ENCODE measurements at regions not wholly inside any gene's neighbourhood (a gene's known extent, or its start where the extent isn't known, plus 50 kb on each side); places are given as distances from the start of the nearest gene placed in this dataset.

GRCh38 chr14:28666961-28667360, 99.6 kb upstream of the FOXG1 start:
- DNase-seq (ENCODE audit: low spot score), result no peak
- Mint-ChIP-seq H3K9me3 (peaks cover 20% of the 10 kb centered on the region), H3K27ac (no peak overlapping the region), H3K4me1 (ENCODE audit: low read depth) (no peaks in the 10 kb centered on the region), H3K4me3 (ENCODE audit: low read depth) (no peak overlapping the region), H3K27me3 (ENCODE audit: low read depth) (no peaks in the 10 kb centered on the region), H3K36me3 (ENCODE audit: low read depth) (no peaks in the 10 kb centered on the region)
- intact Hi-C loops (cut with micrococcal nuclease), result no loop called here

GRCh38 chr14:28671425-28671824, 95.2 kb upstream of the FOXG1 start:
- H3K9me3 Mint-ChIP-seq, result peaks cover 38% of the 10 kb centered on the region
- intact Hi-C loops (cut with micrococcal nuclease), result no loop called here
- no peaks in the 10 kb centered on the region for H3K4me1 Mint-ChIP-seq (ENCODE audit: low read depth)
- H3K27me3 Mint-ChIP-seq (ENCODE audit: low read depth), result no peaks in the 10 kb centered on the region
- no peak for DNase-seq (ENCODE audit: low spot score)
- H3K36me3 Mint-ChIP-seq (ENCODE audit: low read depth), result no peaks in the 10 kb centered on the region
- no peak overlapping the region for H3K4me3 Mint-ChIP-seq (ENCODE audit: low read depth)
- no peak overlapping the region for H3K27ac Mint-ChIP-seq

- H3K27ac Mint-ChIP-seq, result no peak overlapping the region
- H3K27me3 Mint-ChIP-seq (ENCODE audit: low read depth), result no peaks in the 10 kb centered on the region
- H3K4me3 Mint-ChIP-seq (ENCODE audit: low read depth), result no peak overlapping the region
- DNase-seq (ENCODE audit: low spot score), result no peak
- H3K4me1 Mint-ChIP-seq (ENCODE audit: low read depth), result no peaks in the 10 kb centered on the region
- H3K36me3 Mint-ChIP-seq (ENCODE audit: low read depth), result no peaks in the 10 kb centered on the region
- intact Hi-C loops (cut with micrococcal nuclease), result no loop called here
- H3K9me3 Mint-ChIP-seq, result peaks cover 47% of the 10 kb centered on the region
Observed at GRCh38 chr14:28673056-28673455, 93.5 kb upstream of the FOXG1 start.

GRCh38 chr14:28676479-28676878, 90.1 kb upstream of the FOXG1 start:
- H3K27me3 Mint-ChIP-seq (ENCODE audit: low read depth), result no peaks in the 10 kb centered on the region
- no peak overlapping the region for H3K27ac Mint-ChIP-seq
- H3K36me3 Mint-ChIP-seq (ENCODE audit: low read depth), result no peaks in the 10 kb centered on the region
- no peak overlapping the region for H3K4me3 Mint-ChIP-seq (ENCODE audit: low read depth)
- intact Hi-C loops (cut with micrococcal nuclease), result no loop called here
- H3K4me1 Mint-ChIP-seq (ENCODE audit: low read depth), result no peaks in the 10 kb centered on the region
- DNase-seq (ENCODE audit: low spot score), result no peak
- peaks cover 60% of the 10 kb centered on the region for H3K9me3 Mint-ChIP-seq

GRCh38 chr14:28677381-28677780, 89.2 kb upstream of the FOXG1 start:
- intact Hi-C loops (cut with micrococcal nuclease), result no loop called here
- H3K4me3 Mint-ChIP-seq (ENCODE audit: low read depth), result no peak overlapping the region

GRCh38 chr14:28678887-28679286, 87.7 kb upstream of the FOXG1 start:
- Mint-ChIP-seq H3K27me3 (ENCODE audit: low read depth) (no peaks in the 10 kb centered on the region), H3K36me3 (ENCODE audit: low read depth) (no peaks in the 10 kb centered on the region), H3K4me3 (ENCODE audit: low read depth) (no peak overlapping the region), H3K27ac (no peak overlapping the region), H3K9me3 (peaks cover 51% of the 10 kb centered on the region), H3K4me1 (ENCODE audit: low read depth) (no peaks in the 10 kb centered on the region)
- intact Hi-C loops (cut with micrococcal nuclease), result no loop called here
- no peak for DNase-seq (ENCODE audit: low spot score)

More at GRCh38 chr14:28677381-28677780, 89.2 kb upstream of the FOXG1 start:
- no peaks in the 10 kb centered on the region for H3K36me3 Mint-ChIP-seq (ENCODE audit: low read depth)
- H3K4me1 Mint-ChIP-seq (ENCODE audit: low read depth), result no peaks in the 10 kb centered on the region
- peaks cover 59% of the 10 kb centered on the region for H3K9me3 Mint-ChIP-seq
- no peak overlapping the region for H3K27ac Mint-ChIP-seq
- DNase-seq (ENCODE audit: low spot score), result no peak
- no peaks in the 10 kb centered on the region for H3K27me3 Mint-ChIP-seq (ENCODE audit: low read depth)

GRCh38 chr14:28681681-28682080, 84.9 kb upstream of the FOXG1 start:
- Mint-ChIP-seq H3K27ac (no peak overlapping the region), H3K9me3 (peaks cover 65% of the 10 kb centered on the region), H3K4me1 (ENCODE audit: low read depth) (no peaks in the 10 kb centered on the region), H3K36me3 (ENCODE audit: low read depth) (no peaks in the 10 kb centered on the region), H3K27me3 (ENCODE audit: low read depth) (no peaks in the 10 kb centered on the region), H3K4me3 (ENCODE audit: low read depth) (no peak overlapping the region)
- intact Hi-C loops (cut with micrococcal nuclease), result no loop called here
- DNase-seq (ENCODE audit: low spot score), result no peak

- H3K4me3 Mint-ChIP-seq (ENCODE audit: low read depth), result no peak overlapping the region
- no peak overlapping the region for H3K27ac Mint-ChIP-seq
- no peaks in the 10 kb centered on the region for H3K27me3 Mint-ChIP-seq (ENCODE audit: low read depth)
- DNase-seq (ENCODE audit: low spot score), result no peak
- H3K36me3 Mint-ChIP-seq (ENCODE audit: low read depth), result no peaks in the 10 kb centered on the region
- H3K4me1 Mint-ChIP-seq (ENCODE audit: low read depth), result no peaks in the 10 kb centered on the region
- peaks cover 42% of the 10 kb centered on the region for H3K9me3 Mint-ChIP-seq
- intact Hi-C loops (cut with micrococcal nuclease), result no loop called here
Observed at GRCh38 chr14:28690029-28690692, 76.4 kb upstream of the FOXG1 start.

- intact Hi-C loops (cut with micrococcal nuclease), result no loop called here
- Mint-ChIP-seq H3K27me3 (ENCODE audit: low read depth) (no peaks in the 10 kb centered on the region), H3K36me3 (ENCODE audit: low read depth) (no peaks in the 10 kb centered on the region), H3K9me3 (peaks cover 31% of the 10 kb centered on the region), H3K27ac (no peak overlapping the region), H3K4me3 (ENCODE audit: low read depth) (no peak overlapping the region), H3K4me1 (ENCODE audit: low read depth) (no peaks in the 10 kb centered on the region)
- no peak for DNase-seq (ENCODE audit: low spot score)
Observed at GRCh38 chr14:28695109-28695508, 71.5 kb upstream of the FOXG1 start.

- H3K27me3 Mint-ChIP-seq (ENCODE audit: low read depth), result no peaks in the 10 kb centered on the region
- no peak overlapping the region for H3K4me3 Mint-ChIP-seq (ENCODE audit: low read depth)
- intact Hi-C loops (cut with micrococcal nuclease), result no loop called here
- no peak overlapping the region for H3K27ac Mint-ChIP-seq
- H3K36me3 Mint-ChIP-seq (ENCODE audit: low read depth), result no peaks in the 10 kb centered on the region
- no peak for DNase-seq (ENCODE audit: low spot score)
- peaks cover 32% of the 10 kb centered on the region for H3K9me3 Mint-ChIP-seq
- no peaks in the 10 kb centered on the region for H3K4me1 Mint-ChIP-seq (ENCODE audit: low read depth)
Observed at GRCh38 chr14:28701733-28702132, 64.9 kb upstream of the FOXG1 start.

- no peaks in the 10 kb centered on the region for H3K36me3 Mint-ChIP-seq (ENCODE audit: low read depth)
- no peak overlapping the region for H3K27ac Mint-ChIP-seq
- no peaks in the 10 kb centered on the region for H3K4me1 Mint-ChIP-seq (ENCODE audit: low read depth)
- no peak overlapping the region for H3K4me3 Mint-ChIP-seq (ENCODE audit: low read depth)
- H3K27me3 Mint-ChIP-seq (ENCODE audit: low read depth), result no peaks in the 10 kb centered on the region
- intact Hi-C loops (cut with micrococcal nuclease), result no loop called here
- no peak for DNase-seq (ENCODE audit: low spot score)
- H3K9me3 Mint-ChIP-seq, result peaks cover 27% of the 10 kb centered on the region
Observed at GRCh38 chr14:28703482-28703881, 63.1 kb upstream of the FOXG1 start.

GRCh38 chr14:28704153-28704552, 62.4 kb upstream of the FOXG1 start:
- intact Hi-C loops (cut with micrococcal nuclease), result no loop called here
- Mint-ChIP-seq H3K36me3 (ENCODE audit: low read depth) (no peaks in the 10 kb centered on the region), H3K9me3 (peaks cover 30% of the 10 kb centered on the region), H3K4me3 (ENCODE audit: low read depth) (no peak overlapping the region), H3K4me1 (ENCODE audit: low read depth) (no peaks in the 10 kb centered on the region), H3K27ac (no peak overlapping the region), H3K27me3 (ENCODE audit: low read depth) (no peaks in the 10 kb centered on the region)
- DNase-seq (ENCODE audit: low spot score), result no peak

- intact Hi-C loops (cut with micrococcal nuclease), result no loop called here
- Mint-ChIP-seq H3K27me3 (ENCODE audit: low read depth) (no peaks in the 10 kb centered on the region), H3K4me1 (ENCODE audit: low read depth) (no peaks in the 10 kb centered on the region), H3K36me3 (ENCODE audit: low read depth) (no peaks in the 10 kb centered on the region), H3K27ac (no peak overlapping the region), H3K4me3 (ENCODE audit: low read depth) (no peak overlapping the region), H3K9me3 (peaks cover 46% of the 10 kb centered on the region)
- DNase-seq (ENCODE audit: low spot score), result no peak
Observed at GRCh38 chr14:28707814-28708213, 58.8 kb upstream of the FOXG1 start.
